K562 (cell line): ENCODE measurements at regions not wholly inside any gene's neighbourhood (a gene's known extent, or its start where the extent isn't known, plus 50 kb on each side); places are given as distances from the start of the nearest gene placed in this dataset.

Source experiments
- GMEB1 ChIP-seq: fragments of 250-450 bp; sonication (Bioruptor Pico); IDR thresholded peaks from 2 replicates; pipeline ENCODE4 v1.4.0; 2020; ENCODE audit warnings: mild to moderate bottlenecking
- POLR2A ChIP-seq: fragments of 450-650 bp; conservative IDR thresholded peaks from 2 replicates; pipeline ENCODE4 v1.6.1; 2016
- TBP ChIP-seq: optimal IDR thresholded peaks from 2 replicates; pipeline ENCODE3; 2011; ENCODE audit warnings: low read depth, low read length, improper control_type of control experiment
- TCF7L2 ChIP-seq: fragments of 150-350 bp; IDR thresholded peaks from 2 replicates; pipeline ENCODE4 v1.6.1; 2016; ENCODE audit warnings: low read depth, mild to moderate bottlenecking, low read length, moderate library complexity
- TSC22D4 ChIP-seq: fragments of 450-650 bp; IDR thresholded peaks from 2 replicates; pipeline ENCODE4 v1.6.1; 2016; ENCODE audit warnings: missing genetic modification characterization, missing biosample characterization, control low read depth

GRCh38 chr1:189424746-189425331, 1052.8 kb downstream of the BRINP3 start:
- no peak for TF ChIP-seq TCF7L2
- no peak for TF ChIP-seq TSC22D4
- TF ChIP-seq TBP: no peak
- TF ChIP-seq GMEB1 (CRISPR knock-in tag): no peak
- TF ChIP-seq POLR2A: no peak
